Fibroblast of pulmonary artery (primary cell): ENCODE measurements at regions not wholly inside any gene's neighbourhood (a gene's known extent, or its start where the extent isn't known, plus 50 kb on each side); places are given as distances from the start of the nearest gene placed in this dataset.

Experiments
- DNase-seq: peaks from one replicate; pipeline ENCODE4 v3.0.0-alpha.2; 2010; ENCODE audit warnings: low read depth
- H3K4me3 ChIP-seq: replicated peaks from 2 replicates; pipeline ENCODE4 v1.5.1; 2011; ENCODE audit warnings: low read depth, mild to moderate bottlenecking, control low read depth, low read length, moderate library complexity
- CTCF ChIP-seq: IDR thresholded peaks from 2 replicates; pipeline ENCODE4 v1.5.1; 2011; ENCODE audit warnings: mild to moderate bottlenecking, control low read depth, low read length, inconsistent platforms; ENCODE audit errors: missing control alignments

GRCh38 chr9:99726758-99727157 lies 94.9 kb upstream of the NR4A3 start:
- no peak for DNase-seq
- no peak for TF ChIP-seq CTCF
- H3K4me3 ChIP-seq = no peak overlapping the region

GRCh38 chr9:99730062-99730461 lies 91.6 kb upstream of the NR4A3 start:
- no peak for TF ChIP-seq CTCF

GRCh38 chr9:99731950-99732349 lies 89.7 kb upstream of the NR4A3 start:
- H3K4me3 ChIP-seq = no peak overlapping the region
- DNase-seq = no peak
- no peak for TF ChIP-seq CTCF

More at GRCh38 chr9:99730062-99730461, 91.6 kb upstream of the NR4A3 start:
- DNase-seq = no peak
- H3K4me3 ChIP-seq = no peak overlapping the region

GRCh38 chr9:99732715-99733114 lies 89.0 kb upstream of the NR4A3 start:
- peak; percentile 44 for DNase-seq
- no peak overlapping the region for H3K4me3 ChIP-seq
- no peak for TF ChIP-seq CTCF

GRCh38 chr9:99735041-99735440 lies 86.6 kb upstream of the NR4A3 start:
- DNase-seq = no peak
- TF ChIP-seq CTCF = no peak
- H3K4me3 ChIP-seq = no peak overlapping the region

GRCh38 chr9:99736291-99736690 lies 85.4 kb upstream of the NR4A3 start:
- no peak for DNase-seq
- TF ChIP-seq CTCF = no peak
- H3K4me3 ChIP-seq = no peak overlapping the region

GRCh38 chr9:99737649-99738048 lies 84.0 kb upstream of the NR4A3 start:
- H3K4me3 ChIP-seq = no peak overlapping the region
- no peak for TF ChIP-seq CTCF
- DNase-seq = no peak
